SK-N-SH (cell line): ENCODE measurements at regions not wholly inside any gene's neighbourhood (a gene's known extent, or its start where the extent isn't known, plus 50 kb on each side); places are given as distances from the start of the nearest gene placed in this dataset.

Source experiments
- CTCF ChIA-PET: fragments of 300-600, 350-600 bp; formaldehyde crosslinking; extraction: SDS; loops from one replicate; lab custom pipeline; 2021; lab: Yijun Ruan, JAX
- POLR2A ChIA-PET: fragments of 350-600 bp; sonication (Branson Sonifier 250); formaldehyde crosslinking; extraction: SDS; loops from one replicate; lab custom pipeline; 2020; ENCODE audit warnings: antibody characterized with exemption, inconsistent platforms; lab: Yijun Ruan, JAX
- DNase-seq: peaks from one replicate; pipeline ENCODE4 v3.0.0; 2012
- H2AFZ ChIP-seq: fragments of 200-600 bp; sonication (generic); 2 replicates; pipeline ENCODE4 v1.8.1; 2016; ENCODE audit warnings: antibody characterized with exemption, mild to moderate bottlenecking, low read depth
- H3F3A ChIP-seq: fragments of 200-600 bp; sonication (generic); replicated peaks from 2 replicates; pipeline ENCODE3; 2016; ENCODE audit warnings: antibody characterized with exemption, mild to moderate bottlenecking; ENCODE audit not compliant: insufficient read depth
- H3K27ac ChIP-seq, 2 experiments: fragments of 200-500 bp in 1 of 2; fragments of 200-600 bp in 1 of 2; sonication (Bioruptor generic) in 1 of 2; sonication (generic), shearing (Covaris generic) in 1 of 2; 2 replicates each; pipeline versions ENCODE4 v1.5.1 to v1.6.1; 2014 to 2016; ENCODE audit warnings: low read depth in 2 of 2, inconsistent platforms in 1 of 2, low read length in 1 of 2, mild to moderate bottlenecking in 1 of 2, mixed read lengths in 1 of 2
- H3K27me3 ChIP-seq: fragments of 200-600 bp; sonication (generic), shearing (Covaris generic); 2 replicates; pipeline ENCODE4 v1.6.1; 2016; ENCODE audit warnings: mixed run types; ENCODE audit not compliant: insufficient read depth
- H3K36me3 ChIP-seq, 2 experiments: fragments of 200-500 bp in 1 of 2; fragments of 200-600 bp in 1 of 2; sonication (Bioruptor generic) in 1 of 2; sonication (generic) in 1 of 2; replicated peaks in 1 of 2; 2 replicates each; pipeline versions ENCODE3 to v1.5.1; 2014 to 2016; ENCODE audit warnings: low read length in 1 of 2, mild to moderate bottlenecking in 1 of 2; ENCODE audit not compliant: insufficient read depth in 2 of 2, control insufficient read depth in 1 of 2
- H3K4me1 ChIP-seq, 2 experiments: fragments of 200-500 bp in 1 of 2; fragments of 200-600 bp in 1 of 2; sonication (Bioruptor generic) in 1 of 2; sonication (generic), shearing (Covaris generic) in 1 of 2; 2 replicates each; pipeline versions ENCODE4 v1.5.1 to v1.6.1; 2014 to 2016; ENCODE audit warnings: low read depth in 1 of 2, low read length in 1 of 2, mixed run types in 1 of 2; ENCODE audit not compliant: insufficient read depth in 2 of 2, control insufficient read depth in 1 of 2
- H3K4me2 ChIP-seq: fragments of 200-600 bp; sonication (generic), shearing (Covaris generic); 2 replicates; pipeline ENCODE4 v1.6.1; 2017; ENCODE audit warnings: mixed run types
- H3K4me3 ChIP-seq, 2 experiments: fragments of 200-500 bp in 1 of 2; fragments of 200-600 bp in 1 of 2; sonication (Bioruptor generic) in 1 of 2; sonication (generic), shearing (Covaris generic) in 1 of 2; 2 replicates each; pipeline versions ENCODE4 v1.5.1 to v1.8.1; 2014 to 2016; ENCODE audit warnings: low read depth in 2 of 2, inconsistent platforms in 1 of 2, low read length in 1 of 2, mild to moderate bottlenecking in 1 of 2, mixed read lengths in 1 of 2, moderate library complexity in 1 of 2
- H3K79me2 ChIP-seq: fragments of 200-600 bp; sonication (generic); 2 replicates; pipeline ENCODE4 v1.8.1; 2017; ENCODE audit warnings: mild to moderate bottlenecking; ENCODE audit not compliant: insufficient read depth
- H3K9ac ChIP-seq: fragments of 200-600 bp; sonication (generic); 2 replicates; pipeline ENCODE4 v1.6.1; 2017; ENCODE audit warnings: mixed run types
- H3K9me2 ChIP-seq: fragments of 200-600 bp; sonication (generic); 2 replicates; pipeline ENCODE4 v1.6.1; 2017; ENCODE audit warnings: mixed run types
- H3K9me3 ChIP-seq: fragments of 200-600 bp; sonication (generic); 2 replicates; pipeline ENCODE4 v1.6.1; 2017; ENCODE audit warnings: mixed run types, mild to moderate bottlenecking, moderate library complexity
- H4K20me1 ChIP-seq: fragments of 200-600 bp; sonication (generic); 2 replicates; pipeline ENCODE4 v1.6.1; 2017; ENCODE audit warnings: mild to moderate bottlenecking, mixed run types; ENCODE audit not compliant: insufficient read depth
- EP300 ChIP-seq, 2 experiments: IDR thresholded peaks; 2 replicates each; pipeline versions ENCODE4 v1.4.0 to v1.6.1; 2012; ENCODE audit warnings: borderline replicate concordance in 1 of 2, low read depth in 1 of 2, low read length in 1 of 2
- FOSL2 ChIP-seq: IDR thresholded peaks from 2 replicates; pipeline ENCODE4 v1.4.0; 2012; ENCODE audit warnings: low read depth, mild to moderate bottlenecking, moderate library complexity, borderline replicate concordance
- FOXJ3 ChIP-seq: sonication (generic); formaldehyde crosslinking; IDR thresholded peaks from 2 replicates; pipeline ENCODE4 v1.5.1; 2020; ENCODE audit warnings: mild to moderate bottlenecking, missing genetic modification reagents
- GABPA ChIP-seq: IDR thresholded peaks from 2 replicates; pipeline ENCODE4 v1.4.0; 2012; ENCODE audit warnings: low read depth, mild to moderate bottlenecking
- GATA2 ChIP-seq: sonication (generic); formaldehyde crosslinking; IDR thresholded peaks from 2 replicates; pipeline ENCODE4 v1.5.0; 2020; ENCODE audit warnings: mild to moderate bottlenecking, missing genetic modification reagents
- IRF3 ChIP-seq: fragments of 150-350 bp; IDR thresholded peaks from 2 replicates; pipeline ENCODE4 v1.6.1; 2016; ENCODE audit warnings: mild to moderate bottlenecking, low read depth, low read length
- JUND ChIP-seq: IDR thresholded peaks from 2 replicates; pipeline ENCODE4 v1.4.0; 2012
- MAX ChIP-seq: IDR thresholded peaks from 2 replicates; pipeline ENCODE4 v1.4.0; 2012; ENCODE audit warnings: low read depth
- MEF2A ChIP-seq: IDR thresholded peaks from 2 replicates; pipeline ENCODE4 v1.4.0; 2012; ENCODE audit warnings: low read depth, borderline replicate concordance
- NFIC ChIP-seq: IDR thresholded peaks from 2 replicates; pipeline ENCODE4 v1.4.0; 2012; ENCODE audit warnings: borderline replicate concordance
- NRF1 ChIP-seq: IDR thresholded peaks from 2 replicates; pipeline ENCODE4 v1.6.1; 2012; ENCODE audit warnings: low read depth, mild to moderate bottlenecking, low read length
- POLR2AphosphoS5 ChIP-seq: IDR thresholded peaks from 2 replicates; pipeline ENCODE4 v1.6.1; 2012; ENCODE audit warnings: low read depth, low read length
- RCOR1 ChIP-seq: fragments of 150-350 bp; IDR thresholded peaks from 2 replicates; pipeline ENCODE4 v1.6.1; 2017; ENCODE audit warnings: antibody characterized with exemption, low read length
- REST ChIP-seq: IDR thresholded peaks from 2 replicates; pipeline ENCODE4 v1.6.1; 2012; ENCODE audit warnings: mild to moderate bottlenecking, low read depth, low read length, moderate library complexity
- RFX5 ChIP-seq: IDR thresholded peaks from 2 replicates; pipeline ENCODE4 v1.6.1; 2012; ENCODE audit warnings: mild to moderate bottlenecking, improper control_type of control experiment, low read length
- SIN3A ChIP-seq: IDR thresholded peaks from 2 replicates; pipeline ENCODE4 v1.6.1; 2012; ENCODE audit warnings: low read depth, mild to moderate bottlenecking, low read length, moderate library complexity, borderline replicate concordance
- TEAD4 ChIP-seq: IDR thresholded peaks from 2 replicates; pipeline ENCODE4 v1.4.0; 2012; ENCODE audit warnings: mild to moderate bottlenecking, borderline replicate concordance; ENCODE audit not compliant: insufficient read depth
- USF2 ChIP-seq: fragments of 150-350 bp; IDR thresholded peaks from 2 replicates; pipeline ENCODE4 v1.6.1; 2017; ENCODE audit warnings: antibody characterized with exemption, low read length, low read depth, borderline replicate concordance
- WGBS: methylation state at CpG from one replicate; pipeline ENCODE4 v1.1.6; 2017; ENCODE audit warnings: low lambda C conversion rate; 5-methylcytosine and 5-hydroxymethylcytosine counted together

GRCh38 chr6:85961125-85961524 is 318.4 kb upstream of the SYNCRIP start:
- Histone ChIP-seq H3K27me3 (no peaks in the 10 kb centered on the region), H3K4me1 (no peaks in the 10 kb centered on the region), H3F3A (no peaks in the 10 kb centered on the region), H3K27ac (no peak overlapping the region), H3K9me2 (no peaks in the 10 kb centered on the region)
- ChIA-PET CTCF (no interaction called here), POLR2A (no interaction called here)
- TF ChIP-seq RCOR1, result no peak
- TF ChIP-seq RFX5, result no peak
- no peak for TF ChIP-seq MAX
- no peak for TF ChIP-seq GABPA
- no peak for TF ChIP-seq TEAD4
- TF ChIP-seq JUND, result no peak
- TF ChIP-seq MEF2A, result no peak
- no peak for TF ChIP-seq FOXJ3 (CRISPR knock-in tag)
- no peak for TF ChIP-seq REST
- TF ChIP-seq USF2, result no peak
- TF ChIP-seq EP300 (IDR thresholded peaks at IDR 0.05; ENCODE audit: borderline replicate concordance in 1 of 2, low read depth in 1 of 2, low read length in 1 of 2), result no peak
- TF ChIP-seq NFIC, result no peak
- no peak for TF ChIP-seq NRF1
- TF ChIP-seq GATA2 (CRISPR knock-in tag), result no peak
- TF ChIP-seq POLR2AphosphoS5, result no peak
- TF ChIP-seq IRF3, result no peak
- no peak for TF ChIP-seq FOSL2
- no peak for TF ChIP-seq SIN3A
- TF ChIP-seq, all 33 proteins: peak for 0
- Histone ChIP-seq H3K9ac (no peak overlapping the region), H3K36me3 (no peaks in the 10 kb centered on the region), H3K9me3 (no peaks in the 10 kb centered on the region), H2AFZ (no peak overlapping the region), H3K79me2 (no peaks in the 10 kb centered on the region), H3K4me3 (no peak overlapping the region), H4K20me1 (no peaks in the 10 kb centered on the region), H3K4me2 (no peak overlapping the region)
- no peak for DNase-seq
- WGBS, result 28% methylated on average over 1 of the region's 1 CpG
